Epithelial cell of esophagus (primary cell): ENCODE measurements at regions not wholly inside any gene's neighbourhood (a gene's known extent, or its start where the extent isn't known, plus 50 kb on each side); places are given as distances from the start of the nearest gene placed in this dataset.
"Not testable (repeated sequence)": the region's sequence is repeated elsewhere in the genome, so short reads cannot be mapped to it uniquely, and the experiment has no call there.

Experiments used
- DNase-seq: peaks from one replicate; pipeline ENCODE4 v3.0.0; 2010; ENCODE audit warnings: low read depth
- H3K4me3 ChIP-seq: 2 replicates; pipeline ENCODE4 v1.5.1; 2011; ENCODE audit warnings: mild to moderate bottlenecking, low read length, control low read depth
- TF ChIP-seq, protein P1 (sequence below): IDR thresholded peaks from 2 replicates; pipeline ENCODE4 v1.5.1; 2011; ENCODE audit warnings: low read depth, mild to moderate bottlenecking, low read length, control low read depth, inconsistent platforms; ENCODE audit not compliant: insufficient read depth; ENCODE audit errors: missing control alignments

DNA sequence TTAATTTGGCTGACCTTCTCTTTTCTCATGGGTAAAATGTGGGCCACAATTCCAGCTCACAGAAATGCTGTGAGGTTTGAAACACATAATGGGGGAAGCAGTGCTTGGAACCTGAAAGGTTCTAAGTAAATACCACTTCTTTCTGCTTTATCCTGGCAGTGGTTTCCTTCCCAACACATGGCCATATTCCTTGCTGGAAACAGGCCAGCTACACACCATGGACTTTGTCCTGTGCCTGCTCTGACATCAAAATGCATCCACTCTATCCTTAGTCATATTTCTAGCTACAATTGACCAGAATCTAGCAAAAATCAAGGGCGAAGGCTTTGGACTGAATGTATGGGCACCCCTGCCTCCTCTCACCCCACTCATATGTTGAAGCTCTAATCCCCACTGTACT is 93.1 kb upstream of the TRPC7 start:
- TF ChIP-seq, protein P1, sequence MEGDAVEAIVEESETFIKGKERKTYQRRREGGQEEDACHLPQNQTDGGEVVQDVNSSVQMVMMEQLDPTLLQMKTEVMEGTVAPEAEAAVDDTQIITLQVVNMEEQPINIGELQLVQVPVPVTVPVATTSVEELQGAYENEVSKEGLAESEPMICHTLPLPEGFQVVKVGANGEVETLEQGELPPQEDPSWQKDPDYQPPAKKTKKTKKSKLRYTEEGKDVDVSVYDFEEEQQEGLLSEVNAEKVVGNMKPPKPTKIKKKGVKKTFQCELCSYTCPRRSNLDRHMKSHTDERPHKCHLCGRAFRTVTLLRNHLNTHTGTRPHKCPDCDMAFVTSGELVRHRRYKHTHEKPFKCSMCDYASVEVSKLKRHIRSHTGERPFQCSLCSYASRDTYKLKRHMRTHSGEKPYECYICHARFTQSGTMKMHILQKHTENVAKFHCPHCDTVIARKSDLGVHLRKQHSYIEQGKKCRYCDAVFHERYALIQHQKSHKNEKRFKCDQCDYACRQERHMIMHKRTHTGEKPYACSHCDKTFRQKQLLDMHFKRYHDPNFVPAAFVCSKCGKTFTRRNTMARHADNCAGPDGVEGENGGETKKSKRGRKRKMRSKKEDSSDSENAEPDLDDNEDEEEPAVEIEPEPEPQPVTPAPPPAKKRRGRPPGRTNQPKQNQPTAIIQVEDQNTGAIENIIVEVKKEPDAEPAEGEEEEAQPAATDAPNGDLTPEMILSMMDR = no peak
- DNase-seq = no peak
- H3K4me3 ChIP-seq = no peak overlapping the region

DNA sequence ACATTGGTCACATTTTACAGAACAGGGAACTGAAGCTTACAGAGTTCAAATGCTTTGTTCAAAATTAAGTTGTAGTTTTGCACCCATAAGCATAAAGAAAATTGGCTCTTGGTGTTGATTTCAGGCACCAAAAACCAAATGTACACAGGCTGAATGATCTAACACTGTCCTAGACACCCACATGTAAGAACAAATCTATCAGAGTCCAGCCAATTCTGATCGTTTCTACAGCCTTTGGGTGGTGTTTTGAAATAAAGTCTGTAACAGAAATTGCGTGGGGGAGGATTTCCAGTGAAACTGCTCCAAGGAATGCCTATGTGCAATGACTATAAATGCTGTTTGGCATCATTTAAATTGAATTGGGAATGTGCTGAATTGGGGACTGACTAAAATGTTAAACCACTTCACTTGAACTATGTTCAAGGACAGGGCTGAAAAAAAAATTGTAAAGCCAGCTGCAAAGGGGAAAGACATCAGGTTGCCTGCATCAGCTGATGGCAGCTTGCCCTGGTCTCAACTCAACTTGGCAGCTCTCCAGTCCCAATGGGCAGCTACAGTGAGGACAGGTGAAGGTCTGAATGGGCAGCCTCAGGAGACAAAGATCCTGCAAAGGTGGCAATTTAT is 92.2 kb upstream of the TRPC7 start:
- DNase-seq = no peak
- TF ChIP-seq, protein P1 = no peak
- no peak overlapping the region for H3K4me3 ChIP-seq

DNA sequence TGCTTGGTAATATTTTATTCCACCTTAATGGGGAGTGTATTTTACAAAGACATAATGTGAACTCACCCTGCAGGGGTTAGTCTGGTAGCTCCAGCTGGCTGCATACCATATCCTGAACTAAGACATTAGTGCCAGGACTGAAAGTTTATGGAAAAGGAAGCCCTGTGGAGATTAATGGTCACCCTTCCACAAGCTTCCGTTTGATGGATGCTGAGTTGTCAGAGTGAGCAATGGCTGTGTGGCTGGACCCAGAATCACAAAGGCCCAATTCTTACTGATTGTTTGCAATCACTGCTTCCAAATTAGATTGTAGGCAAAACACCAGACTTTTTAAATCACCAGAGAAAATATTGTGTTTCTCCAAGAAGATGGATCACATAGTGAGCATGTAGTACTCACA is 90.1 kb upstream of the TRPC7 start:
- no peak for DNase-seq
- TF ChIP-seq, protein P1 = no peak
- H3K4me3 ChIP-seq = no peak overlapping the region

DNA sequence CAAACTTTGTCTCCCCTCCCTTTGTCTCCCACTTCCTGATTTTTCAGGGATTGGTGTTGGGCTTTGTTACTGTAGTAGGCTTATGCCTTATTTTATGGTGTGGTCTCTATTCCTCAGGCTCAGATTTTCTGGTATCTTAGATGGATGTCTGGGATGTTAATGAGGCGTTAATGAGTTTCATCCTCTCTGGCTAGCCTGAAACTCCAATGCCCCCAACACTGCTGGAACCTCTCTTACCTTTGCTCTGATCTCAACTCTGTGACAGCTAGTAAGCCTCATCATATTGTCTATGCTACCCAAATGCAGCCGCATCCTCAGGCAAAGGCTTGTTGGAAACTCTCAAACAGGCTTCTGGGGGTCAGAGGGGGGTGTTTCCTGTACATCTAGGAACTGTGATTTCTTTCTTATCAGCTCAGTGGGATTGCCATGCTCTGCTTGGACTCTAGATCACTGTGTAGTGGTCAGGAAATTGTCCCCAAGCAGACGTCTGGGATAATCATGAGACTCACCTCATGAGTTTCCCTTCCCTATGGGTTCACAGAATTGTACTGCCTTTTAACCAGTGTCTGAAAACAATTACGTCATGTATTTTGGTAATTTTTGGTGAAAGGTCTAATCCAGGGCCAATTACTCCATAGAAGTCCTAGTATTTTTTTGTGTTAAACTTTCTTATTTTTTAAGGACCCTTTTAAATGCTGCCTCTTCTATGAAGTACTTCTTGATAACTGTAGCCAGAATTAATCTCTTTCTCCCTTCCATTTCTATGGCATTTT is 88.8 kb upstream of the TRPC7 start:
- no peak overlapping the region for H3K4me3 ChIP-seq
- TF ChIP-seq, protein P1 = no peak
- no peak for DNase-seq

DNA sequence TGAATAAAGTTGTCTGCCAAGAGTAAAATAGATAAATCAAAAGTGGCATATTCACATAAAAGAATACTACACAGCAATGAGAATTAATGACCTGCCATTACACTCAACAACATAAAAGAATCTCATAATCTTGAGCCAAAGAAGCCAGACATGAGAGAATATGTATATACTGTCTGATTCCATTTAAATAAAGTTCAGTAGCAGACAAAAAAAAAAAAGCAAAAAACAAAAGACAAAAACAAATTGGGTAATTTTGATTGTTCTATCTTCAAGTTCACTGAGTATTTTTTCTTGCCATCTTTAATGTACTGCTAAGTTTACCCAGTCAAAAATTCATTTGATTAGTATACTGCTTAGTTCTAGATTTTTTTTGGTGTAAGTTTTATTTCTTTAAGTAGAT is 87.9 kb upstream of the TRPC7 start:
- DNase-seq = no peak
- no peak overlapping the region for H3K4me3 ChIP-seq
- TF ChIP-seq, protein P1 = no peak

DNA sequence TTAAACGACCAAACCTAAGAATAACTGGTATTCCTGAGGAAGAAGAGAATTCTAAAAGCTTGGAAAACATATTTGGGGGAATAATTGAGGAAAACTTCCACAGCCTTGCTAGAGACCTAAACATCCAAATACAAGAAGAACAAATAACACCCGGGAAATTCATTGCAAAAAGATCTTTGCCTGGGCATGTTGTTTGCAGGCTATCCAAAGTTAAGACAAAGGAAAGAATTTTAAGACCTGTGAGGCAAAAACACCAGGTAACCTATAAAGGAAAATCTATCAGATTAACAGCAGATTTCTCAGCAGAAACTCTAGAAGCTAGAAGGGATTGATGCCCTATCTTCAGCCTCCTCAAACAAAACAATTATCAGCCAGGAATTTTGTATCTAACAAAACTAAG is 82.2 kb upstream of the TRPC7 start:
- peak; percentile 48 for DNase-seq
- H3K4me3 ChIP-seq = not testable (repeated sequence)

DNA sequence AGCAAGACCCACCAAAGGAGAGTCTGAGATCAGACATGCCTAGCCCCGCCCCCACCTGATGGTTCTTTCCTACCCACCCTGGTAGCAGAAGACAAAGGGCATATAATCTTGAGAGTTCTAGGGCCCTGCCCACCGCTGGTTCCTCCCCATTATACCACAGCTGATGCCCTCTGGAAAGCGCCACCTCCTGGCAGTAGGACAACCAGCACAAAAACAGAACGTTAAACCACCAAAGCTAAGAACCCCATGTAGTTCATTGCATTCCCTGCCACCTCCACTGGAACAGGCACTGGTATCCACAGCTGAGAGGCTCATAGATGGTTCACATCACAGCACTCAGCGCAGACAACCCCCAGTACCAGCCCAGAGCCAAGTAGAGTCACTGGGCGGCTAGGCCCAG is 81.2 kb upstream of the TRPC7 start:
- H3K4me3 ChIP-seq = no peak overlapping the region
- no peak for DNase-seq
- TF ChIP-seq, protein P1 = no peak

DNA sequence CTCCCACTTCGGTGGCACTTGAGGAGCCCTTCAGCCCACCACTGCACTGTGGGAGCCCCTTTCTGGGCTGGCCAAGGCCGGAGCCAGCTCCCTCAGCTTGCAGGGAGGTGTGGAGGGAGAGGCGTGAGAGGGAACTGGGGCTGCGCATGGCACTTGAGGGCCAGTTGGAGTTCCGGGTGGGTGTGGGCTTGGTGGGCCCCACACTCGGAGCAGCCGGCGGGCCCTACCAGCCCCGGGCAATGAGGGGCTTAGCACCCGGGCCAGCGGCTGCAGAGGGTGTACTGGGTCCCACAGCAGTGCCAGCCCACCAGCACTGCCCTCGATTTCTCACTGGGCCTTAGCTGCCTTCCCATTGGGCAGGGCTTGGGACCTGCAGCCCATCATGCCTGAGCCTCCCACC is 78.8 kb upstream of the TRPC7 start:
- DNase-seq, H3K4me3 ChIP-seq: not testable (repeated sequence)
